NCI-H2196 treated with DMSO at 0.1 percent for 48 hours (cell line): ENCODE measurements at regions not wholly inside any gene's neighbourhood (a gene's known extent, or its start where the extent isn't known, plus 50 kb on each side); places are given as distances from the start of the nearest gene placed in this dataset.
"Not testable (repeated sequence)": the region's sequence is repeated elsewhere in the genome, so short reads cannot be mapped to it uniquely, and the experiment has no call there.

Source experiments
- DNase-seq: peaks from one replicate; lab custom pipeline; 2025; ENCODE audit not compliant: unreplicated experiment; lab: John Stamatoyannopoulos, UW

GRCh38 chr14:48289701-48290100 is 614.3 kb upstream of the MDGA2 start:
- no peak for DNase-seq

- not testable (repeated sequence) for DNase-seq
Measured at GRCh38 chr14:48285217-48285616, 609.8 kb upstream of the MDGA2 start.

- no peak for DNase-seq
Measured at GRCh38 chr14:48275301-48275700, 599.9 kb upstream of the MDGA2 start.

DNA sequence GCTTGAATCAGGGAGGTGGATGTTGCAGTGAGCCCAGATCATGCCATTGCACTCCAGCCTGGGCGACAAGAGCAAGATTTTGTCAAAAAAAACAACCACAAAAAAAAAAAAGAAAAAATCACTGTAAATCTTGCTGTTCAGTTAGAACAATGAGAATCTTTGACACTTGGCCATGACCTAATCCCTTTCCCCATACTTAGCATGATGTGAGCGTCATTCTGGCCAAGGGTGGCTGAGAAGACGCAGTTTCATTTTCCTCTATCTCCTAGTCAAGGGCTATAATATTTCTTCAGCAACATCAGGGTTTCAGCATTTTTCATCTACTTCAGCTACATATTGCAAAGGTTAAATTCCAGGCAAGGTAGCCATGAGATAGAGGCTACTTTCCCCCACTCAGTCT is 599.4 kb upstream of the MDGA2 start:
- no peak for DNase-seq

DNA sequence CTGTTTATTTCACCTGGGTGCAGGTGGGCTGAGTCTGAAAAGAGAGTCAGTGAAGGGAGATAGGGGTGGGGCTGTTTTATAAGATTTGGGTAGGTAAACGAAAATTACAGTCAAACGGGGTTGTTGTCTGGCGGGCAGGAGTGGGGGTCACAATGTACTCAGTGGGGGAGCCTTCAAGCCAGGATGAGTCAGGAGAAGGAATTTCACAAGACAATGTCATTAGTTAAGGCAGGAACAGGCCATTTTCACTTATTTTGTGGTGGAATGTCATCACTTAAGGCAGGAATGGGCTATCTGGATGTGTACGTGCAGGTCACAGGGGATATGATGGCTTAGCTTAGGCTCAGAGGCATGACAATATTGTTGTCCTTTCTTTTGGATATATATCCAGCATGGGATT is 592.5 kb upstream of the MDGA2 start:
- DNase-seq = not testable (repeated sequence)

DNA sequence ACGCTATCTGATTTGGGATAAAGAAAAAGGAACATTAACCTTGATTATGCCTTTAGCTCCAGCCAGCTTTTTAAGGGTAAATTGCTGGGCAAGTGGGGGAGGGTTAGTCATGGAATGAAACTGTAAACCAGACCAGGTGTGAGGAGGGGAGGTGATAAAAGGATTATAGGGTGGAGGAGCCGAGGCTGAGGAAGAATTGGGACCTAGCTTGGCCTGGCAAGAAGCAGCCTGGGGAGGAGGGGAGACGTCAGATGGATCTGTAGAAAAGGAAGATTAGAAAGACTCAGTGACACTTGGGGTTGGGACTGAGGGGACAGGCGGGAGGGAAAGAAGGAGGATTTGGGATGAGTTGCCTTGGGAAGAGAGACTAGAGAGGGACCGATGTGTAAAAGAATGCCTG is 590.8 kb upstream of the MDGA2 start:
- DNase-seq = not testable (repeated sequence)

DNA sequence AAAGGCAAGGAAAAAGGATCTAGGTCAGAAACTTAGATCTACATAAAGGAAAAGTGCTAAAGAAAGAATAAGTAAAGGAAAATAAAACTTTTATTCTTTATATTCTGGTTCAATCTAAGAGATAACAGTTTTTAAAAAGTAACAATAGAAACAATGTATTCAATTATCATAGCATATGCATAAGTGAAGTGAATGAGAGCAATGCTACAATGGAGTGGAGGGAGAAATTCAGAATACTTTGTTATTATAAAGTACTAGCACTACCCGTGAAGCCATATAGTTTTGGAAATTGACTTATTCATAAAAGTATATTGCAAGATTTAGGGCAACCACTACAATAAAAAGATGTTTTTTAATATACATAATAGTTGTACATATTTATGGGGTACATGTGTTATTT is 586.0 kb upstream of the MDGA2 start:
- DNase-seq = no peak

DNA sequence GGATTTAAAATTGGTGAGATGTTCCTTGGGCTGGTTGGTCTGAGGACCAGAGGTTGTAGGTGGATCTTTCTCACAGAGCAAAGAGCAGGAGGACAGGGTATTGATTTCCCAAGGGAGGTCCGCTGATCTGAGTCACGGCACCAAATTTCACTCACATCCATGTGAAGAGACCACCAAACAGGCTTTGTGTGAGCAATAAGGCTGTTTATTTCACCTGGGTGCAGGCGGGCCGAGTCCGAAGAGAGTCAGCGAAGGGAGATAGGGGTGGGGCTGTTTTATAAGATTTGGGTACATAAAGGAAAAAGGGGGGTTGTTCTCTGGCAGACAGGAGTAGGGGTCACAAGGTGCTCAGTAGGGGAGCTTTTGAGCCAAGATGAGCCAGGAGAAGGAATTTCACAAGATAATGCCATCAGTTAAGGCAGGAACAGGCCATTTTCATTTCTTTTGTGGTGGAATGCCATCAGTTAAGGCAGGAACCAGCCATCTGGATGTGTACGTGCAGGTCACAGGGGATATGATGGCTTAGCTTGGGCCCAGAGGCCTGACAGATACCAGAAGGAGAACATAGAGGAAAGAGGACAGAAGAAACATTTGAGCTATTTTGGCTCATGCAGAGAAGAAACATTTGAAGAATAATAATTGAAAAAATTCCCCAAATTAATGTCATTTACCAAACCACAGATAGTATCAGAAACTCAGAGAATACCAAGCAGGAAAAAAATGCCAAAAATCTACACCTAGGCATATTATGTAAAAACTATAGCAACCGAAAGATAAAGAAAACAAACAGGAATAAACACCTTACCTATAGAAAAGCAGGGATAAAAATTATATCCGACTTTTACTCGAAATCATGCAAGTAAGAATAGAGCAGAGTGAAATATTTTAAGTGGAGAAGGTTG is 585.2 kb upstream of the MDGA2 start:
- DNase-seq = not testable (repeated sequence)

GRCh38 chr14:48259876-48260275 is 584.5 kb upstream of the MDGA2 start:
- not testable (repeated sequence) for DNase-seq

- DNase-seq = not testable (repeated sequence)
Measured at GRCh38 chr14:48259232-48259631, 583.8 kb upstream of the MDGA2 start.

DNA sequence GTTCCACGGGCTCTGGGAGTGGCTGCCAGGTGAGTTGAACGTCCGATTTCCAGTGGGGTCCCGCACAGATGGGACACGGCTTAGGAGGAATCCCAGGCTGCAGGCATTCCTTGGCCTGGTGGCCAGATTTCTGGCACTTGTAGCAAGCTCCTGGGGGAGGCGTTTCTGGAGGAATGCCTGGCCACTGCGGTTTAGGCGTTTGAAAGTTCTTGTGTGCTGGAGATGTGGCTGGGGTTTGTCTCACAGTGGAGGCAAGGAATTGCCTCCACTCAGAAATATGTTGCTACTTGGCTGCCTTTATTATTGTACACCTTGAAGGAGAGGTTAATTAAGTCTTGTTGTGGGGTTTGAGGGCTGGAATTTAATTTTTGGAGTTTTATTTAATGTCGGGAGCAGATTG is 583.3 kb upstream of the MDGA2 start:
- not testable (repeated sequence) for DNase-seq

GRCh38 chr14:48253020-48253419 is 577.6 kb upstream of the MDGA2 start:
- no peak for DNase-seq

DNA sequence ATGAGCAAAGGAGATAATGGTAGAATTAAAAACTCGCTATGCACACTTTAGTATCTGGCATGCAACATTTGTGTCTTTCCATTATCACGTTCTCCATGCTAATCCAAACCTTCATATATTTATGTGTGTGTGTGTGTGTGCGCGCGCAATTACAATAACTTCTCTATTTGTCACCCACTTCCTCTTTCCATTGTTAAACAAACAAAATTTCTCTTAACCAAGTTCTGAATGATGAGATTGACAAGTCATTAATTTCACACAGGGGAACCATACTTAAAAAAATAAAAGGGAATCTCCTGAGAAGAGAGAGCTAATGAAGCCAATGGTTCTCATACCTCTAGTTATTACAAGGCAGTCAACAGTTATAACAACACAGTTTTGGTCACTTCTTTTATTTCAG is 575.9 kb upstream of the MDGA2 start:
- no peak for DNase-seq

- no peak for DNase-seq
Measured at GRCh38 chr14:48250575-48250974, 575.2 kb upstream of the MDGA2 start.

DNA sequence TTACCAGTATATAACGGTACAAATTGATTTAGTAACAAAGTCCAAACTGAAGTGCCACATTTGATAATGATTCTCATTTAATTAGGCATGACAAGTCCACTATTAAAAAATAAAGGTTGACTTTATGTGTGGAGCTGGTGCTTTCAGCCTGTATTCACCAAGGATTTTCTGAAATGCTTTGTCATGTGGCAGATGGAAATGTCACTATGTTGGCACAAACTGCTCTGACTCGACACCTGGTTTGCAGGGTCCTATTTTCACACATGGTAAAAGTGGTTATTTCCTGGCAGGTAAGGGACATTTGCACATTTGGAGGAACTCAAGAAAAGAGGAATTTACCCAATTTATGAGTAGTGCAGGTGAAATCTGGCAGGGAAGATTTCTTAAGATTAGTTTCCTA is 572.6 kb upstream of the MDGA2 start:
- DNase-seq = no peak

DNA sequence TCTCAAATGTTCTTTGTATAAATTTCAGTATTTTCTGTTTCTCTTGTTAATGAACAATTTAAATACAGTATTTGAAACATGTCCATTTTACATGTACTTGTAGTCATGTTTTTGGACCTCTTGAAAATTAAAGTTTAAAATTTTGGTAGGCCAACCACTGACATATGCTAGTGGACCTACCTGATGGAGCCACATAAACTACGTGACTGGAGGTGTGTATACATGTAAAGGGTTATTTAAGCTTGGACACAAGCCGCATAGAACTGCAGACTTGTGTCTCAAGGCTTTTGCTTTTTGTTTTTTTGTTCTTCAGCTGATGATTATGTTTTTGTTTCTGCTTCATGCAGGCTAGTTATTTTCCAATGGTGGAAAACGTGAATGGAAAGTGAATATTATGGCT is 568.5 kb upstream of the MDGA2 start:
- DNase-seq = no peak

DNA sequence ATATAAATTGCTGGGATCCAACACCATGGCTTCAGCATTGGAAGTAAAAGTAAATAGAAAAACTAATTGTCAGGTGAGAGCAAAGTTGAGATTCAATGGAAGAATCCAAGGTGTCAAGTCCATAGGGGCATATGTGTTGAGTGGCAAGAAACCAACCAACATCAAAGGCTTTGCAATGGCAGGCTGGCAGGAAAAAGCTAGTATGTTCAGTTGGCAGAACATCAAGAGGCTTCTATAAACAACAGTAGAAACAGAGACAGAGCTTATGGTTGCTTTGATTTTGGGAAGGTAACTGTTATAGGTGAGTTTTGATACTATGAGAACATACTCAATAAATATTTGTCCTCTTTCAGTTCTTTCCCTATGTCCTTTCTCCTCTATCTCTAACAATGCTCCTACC is 553.7 kb upstream of the MDGA2 start:
- DNase-seq = no peak

GRCh38 chr14:48193893-48194292 is 518.5 kb upstream of the MDGA2 start:
- DNase-seq = no peak

DNA sequence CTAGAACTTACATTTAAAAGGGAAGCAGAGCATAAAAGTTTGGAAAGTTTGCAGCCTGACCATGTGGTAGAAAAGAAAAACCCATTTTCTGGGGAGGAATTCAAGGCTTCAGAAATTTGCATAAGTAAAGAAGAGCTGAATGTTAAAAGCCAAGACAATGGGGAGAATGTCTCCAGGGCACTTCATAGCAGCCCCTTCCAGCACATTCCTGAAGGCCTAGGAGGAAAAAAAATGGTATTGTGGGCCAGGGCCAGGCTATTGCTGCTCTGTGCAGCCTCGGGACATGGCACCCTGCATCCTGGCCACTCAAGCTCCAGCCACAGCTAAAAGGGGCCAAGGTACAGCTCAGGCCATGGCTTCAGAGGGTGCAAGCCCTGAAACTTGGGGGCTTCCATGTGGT is 474.2 kb upstream of the MDGA2 start:
- DNase-seq = not testable (repeated sequence)

DNA sequence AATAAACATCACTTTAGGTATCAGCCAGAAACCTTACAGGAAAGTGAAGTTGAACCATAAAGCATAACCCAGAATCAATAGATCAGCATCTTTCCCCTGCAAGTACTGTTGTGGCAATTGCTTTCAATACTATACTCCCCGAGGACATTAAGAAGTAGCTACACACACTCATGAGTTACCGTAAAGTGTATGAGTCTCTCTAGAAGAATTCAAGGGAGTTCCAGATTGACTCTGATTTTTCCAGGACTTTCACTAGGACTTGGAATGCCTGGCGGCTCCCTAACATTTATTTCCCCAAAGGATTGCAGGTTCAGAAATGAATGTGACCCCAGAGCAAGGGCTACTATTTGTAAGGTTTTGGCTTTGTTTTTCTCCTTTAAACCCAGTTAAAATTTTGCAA is 465.4 kb upstream of the MDGA2 start:
- no peak for DNase-seq

GRCh38 chr14:48129472-48129871 is 454.1 kb upstream of the MDGA2 start:
- no peak for DNase-seq

- DNase-seq = no peak
Measured at GRCh38 chr14:48127674-48128073, 452.3 kb upstream of the MDGA2 start.

- no peak for DNase-seq
Measured at GRCh38 chr14:48125654-48126053, 450.2 kb upstream of the MDGA2 start.
